Astrocyte of the cerebellum (primary cell): ENCODE measurements at regions not wholly inside any gene's neighbourhood (a gene's known extent, or its start where the extent isn't known, plus 50 kb on each side); places are given as distances from the start of the nearest gene placed in this dataset.

Source experiments
- DNase-seq: peaks from one replicate; pipeline ENCODE4 v3.0.0-alpha.2; 2011; ENCODE audit warnings: low read depth
- H3K4me3 ChIP-seq: 2 replicates; pipeline ENCODE4 v1.5.1; 2011; ENCODE audit warnings: mild to moderate bottlenecking, low read depth, low read length, moderate library complexity
- in situ Hi-C: cut with HindIII; loops from 2 replicates; pipeline ENCODE4 v1.10.0; 2017; ENCODE audit warnings: low sequenced_read_pairs
- TF ChIP-seq, protein P1 (sequence below): IDR thresholded peaks from 2 replicates; pipeline ENCODE4 v1.5.1; 2012; ENCODE audit warnings: low read length, low read depth, moderate library complexity, mild to moderate bottlenecking; ENCODE audit errors: missing control alignments

DNA sequence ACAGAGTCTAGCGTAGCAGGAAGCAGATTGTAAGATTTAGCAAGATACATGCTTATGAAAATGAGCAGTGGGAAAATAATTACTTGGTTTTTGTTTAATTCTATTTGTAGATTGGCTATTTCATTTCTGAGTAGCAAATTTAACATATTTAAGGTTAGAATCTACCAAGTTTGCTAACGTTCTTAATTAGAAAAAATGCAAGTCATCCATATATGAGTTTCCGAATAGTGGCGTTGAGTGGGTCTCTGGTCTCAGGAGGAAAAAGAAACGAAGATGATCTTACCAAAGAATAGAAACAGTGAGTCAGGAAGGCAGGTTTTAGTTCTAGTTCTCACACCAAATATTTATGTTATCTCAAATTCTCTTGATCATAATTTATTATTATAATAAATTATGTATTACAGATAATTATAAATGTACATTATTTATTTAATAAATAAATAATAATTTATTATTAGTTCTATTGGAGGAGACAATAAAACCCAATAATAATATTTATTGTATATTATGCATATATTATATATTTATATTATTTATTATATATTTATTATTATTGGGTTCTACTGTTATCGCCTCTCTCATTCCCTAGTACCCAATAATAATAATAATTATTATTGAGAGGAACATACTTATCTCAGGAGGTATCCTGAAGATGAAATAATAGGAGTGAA, 194.3 kb upstream of the PITRM1 start:
- TF ChIP-seq, protein P1, sequence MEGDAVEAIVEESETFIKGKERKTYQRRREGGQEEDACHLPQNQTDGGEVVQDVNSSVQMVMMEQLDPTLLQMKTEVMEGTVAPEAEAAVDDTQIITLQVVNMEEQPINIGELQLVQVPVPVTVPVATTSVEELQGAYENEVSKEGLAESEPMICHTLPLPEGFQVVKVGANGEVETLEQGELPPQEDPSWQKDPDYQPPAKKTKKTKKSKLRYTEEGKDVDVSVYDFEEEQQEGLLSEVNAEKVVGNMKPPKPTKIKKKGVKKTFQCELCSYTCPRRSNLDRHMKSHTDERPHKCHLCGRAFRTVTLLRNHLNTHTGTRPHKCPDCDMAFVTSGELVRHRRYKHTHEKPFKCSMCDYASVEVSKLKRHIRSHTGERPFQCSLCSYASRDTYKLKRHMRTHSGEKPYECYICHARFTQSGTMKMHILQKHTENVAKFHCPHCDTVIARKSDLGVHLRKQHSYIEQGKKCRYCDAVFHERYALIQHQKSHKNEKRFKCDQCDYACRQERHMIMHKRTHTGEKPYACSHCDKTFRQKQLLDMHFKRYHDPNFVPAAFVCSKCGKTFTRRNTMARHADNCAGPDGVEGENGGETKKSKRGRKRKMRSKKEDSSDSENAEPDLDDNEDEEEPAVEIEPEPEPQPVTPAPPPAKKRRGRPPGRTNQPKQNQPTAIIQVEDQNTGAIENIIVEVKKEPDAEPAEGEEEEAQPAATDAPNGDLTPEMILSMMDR: no peak
- DNase-seq: no peak
- no peak overlapping the region for H3K4me3 ChIP-seq
- in situ Hi-C loops: no loop called here

DNA sequence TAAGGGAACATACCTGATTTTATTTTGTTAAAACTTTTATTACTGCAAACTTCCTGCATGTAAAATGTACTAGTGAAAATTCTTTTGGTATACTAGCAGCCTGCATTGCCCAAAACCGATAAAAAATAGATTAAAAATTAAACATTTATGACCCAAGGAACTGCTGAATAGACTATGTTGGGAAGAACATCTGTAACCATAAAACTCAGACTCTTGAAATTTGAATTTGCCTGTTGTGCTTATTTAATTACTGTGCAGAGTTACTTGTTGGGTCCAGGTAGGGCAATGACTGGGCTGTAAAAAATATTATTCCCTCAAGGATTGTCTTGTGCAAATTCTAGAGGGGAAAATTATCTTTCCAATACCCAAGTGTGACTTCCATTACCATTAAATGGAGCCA, 193.5 kb upstream of the PITRM1 start:
- TF ChIP-seq, protein P1: no peak
- no peak for DNase-seq
- in situ Hi-C loops: no loop called here
- H3K4me3 ChIP-seq: no peak overlapping the region

DNA sequence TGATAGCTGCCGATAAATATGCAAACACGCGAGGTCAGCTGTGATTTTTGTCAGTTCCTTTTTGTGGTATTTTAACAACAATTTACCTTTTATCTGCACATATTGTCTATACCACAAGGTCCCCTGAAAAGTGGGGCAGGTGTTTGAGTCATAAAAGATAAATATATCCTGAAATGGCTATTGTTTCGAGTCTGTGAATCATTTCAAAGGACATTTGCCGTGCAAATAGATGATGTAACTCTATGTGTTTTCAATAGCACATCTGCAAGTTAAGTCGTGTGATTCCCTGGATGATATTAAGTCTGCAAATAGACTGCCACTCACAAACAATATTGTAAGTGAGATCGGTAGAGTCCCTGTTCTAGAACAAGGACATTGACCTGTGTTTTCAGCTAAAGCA, 193.0 kb upstream of the PITRM1 start:
- in situ Hi-C loops: no loop called here
- H3K4me3 ChIP-seq: no peak overlapping the region
- DNase-seq: no peak
- TF ChIP-seq, protein P1: no peak

DNA sequence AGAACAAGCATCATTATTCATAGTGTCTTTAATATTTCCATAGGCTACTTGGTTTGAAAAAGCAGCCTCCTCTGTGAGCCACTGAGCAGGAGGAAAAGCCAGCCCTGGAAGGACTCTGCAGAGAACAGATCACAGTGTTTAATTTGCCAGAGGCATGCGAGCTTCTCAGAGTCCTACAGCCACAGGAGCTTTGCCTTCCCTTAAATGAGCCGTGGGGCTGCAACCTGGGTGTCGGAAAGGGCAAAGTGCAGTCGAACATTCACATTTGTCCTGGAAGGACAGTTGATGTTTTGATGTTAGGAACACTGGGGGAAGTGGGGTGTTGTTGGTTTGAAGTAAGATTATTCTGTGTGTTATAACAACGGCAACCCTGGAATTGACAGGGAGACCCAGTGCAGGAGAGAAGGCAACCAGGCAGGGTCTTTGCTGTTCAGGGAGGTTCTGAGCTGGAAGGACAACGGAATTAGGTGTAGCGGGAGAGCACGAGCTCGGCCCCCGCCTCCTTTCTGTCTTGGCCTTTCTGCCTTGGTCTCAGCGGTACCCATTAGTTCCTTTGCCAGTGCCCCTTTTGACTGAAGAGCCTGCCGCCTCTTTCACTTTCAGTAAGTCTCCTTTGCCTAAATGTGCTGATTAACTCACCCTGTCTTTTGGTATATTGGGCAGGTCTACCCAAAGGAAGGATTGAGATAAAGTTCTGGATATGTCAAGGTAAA, 192.3 kb upstream of the PITRM1 start:
- TF ChIP-seq, protein P1: no peak
- in situ Hi-C loops: no loop called here
- H3K4me3 ChIP-seq: no peak overlapping the region
- no peak for DNase-seq

DNA sequence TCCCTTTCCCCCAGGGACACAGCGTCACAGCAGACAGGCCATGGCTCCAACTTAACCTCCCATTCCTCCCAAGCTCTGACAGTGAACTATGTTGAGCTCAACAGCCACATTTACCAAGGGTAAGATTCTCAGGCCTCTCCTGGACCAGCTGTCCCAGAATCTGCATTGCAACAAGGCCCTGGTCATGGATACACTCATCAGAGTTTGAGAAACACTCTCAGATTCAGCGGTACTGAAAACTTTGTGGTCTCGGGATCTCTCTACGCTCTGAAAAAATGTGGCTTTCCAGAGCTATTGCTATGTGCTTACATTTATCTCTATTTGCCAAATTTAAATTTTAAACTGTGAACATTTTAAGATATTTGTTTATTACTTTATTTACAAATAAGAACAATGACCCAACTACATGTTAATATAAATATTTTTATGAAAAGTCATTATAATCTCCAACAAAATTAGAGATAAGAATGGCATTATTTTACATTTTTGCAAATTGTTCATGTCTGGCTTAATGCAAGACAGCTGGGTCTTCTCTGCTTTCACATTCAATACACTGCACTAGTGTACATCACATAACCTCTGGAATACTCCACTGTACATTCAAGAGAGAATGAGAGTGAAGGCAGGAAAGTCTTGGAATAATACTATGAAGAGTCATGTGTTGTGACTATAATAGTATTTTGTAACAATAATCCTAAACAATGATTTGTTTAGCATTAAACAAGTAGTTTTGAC, 190.9 kb upstream of the PITRM1 start:
- in situ Hi-C loops: no loop called here
- DNase-seq: no peak
- TF ChIP-seq, protein P1: no peak
- no peak overlapping the region for H3K4me3 ChIP-seq

DNA sequence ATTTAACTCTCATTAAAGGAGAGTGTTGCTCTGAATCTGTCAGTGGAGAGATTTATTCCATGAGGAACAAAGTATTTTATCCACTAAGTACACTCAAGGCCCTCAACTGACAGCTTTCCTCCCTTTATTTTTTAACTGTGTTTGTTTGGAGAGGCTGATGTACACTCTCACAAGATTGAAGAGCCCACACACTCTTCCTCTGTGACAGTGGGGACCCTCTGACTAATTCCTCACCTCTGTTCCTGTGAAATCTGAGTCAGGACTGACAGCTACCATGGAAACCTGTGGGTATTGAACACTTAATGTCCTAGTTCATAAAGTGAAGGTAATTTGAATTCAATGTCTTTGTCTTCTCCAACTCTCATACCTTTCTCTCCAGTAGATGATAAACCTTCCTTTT, 189.8 kb upstream of the PITRM1 start:
- TF ChIP-seq, protein P1: no peak
- H3K4me3 ChIP-seq: no peak overlapping the region
- no peak for DNase-seq
- in situ Hi-C loops: no loop called here
